Activated naive CD4-positive, alpha-beta T cell (primary cell): ENCODE measurements at regions not wholly inside any gene's neighbourhood (a gene's known extent, or its start where the extent isn't known, plus 50 kb on each side); places are given as distances from the start of the nearest gene placed in this dataset.

Source experiments
- DNase-seq, 4 experiments: peaks; one replicate each; lab custom pipeline; 2025; lab: John Stamatoyannopoulos, UW

DNA sequence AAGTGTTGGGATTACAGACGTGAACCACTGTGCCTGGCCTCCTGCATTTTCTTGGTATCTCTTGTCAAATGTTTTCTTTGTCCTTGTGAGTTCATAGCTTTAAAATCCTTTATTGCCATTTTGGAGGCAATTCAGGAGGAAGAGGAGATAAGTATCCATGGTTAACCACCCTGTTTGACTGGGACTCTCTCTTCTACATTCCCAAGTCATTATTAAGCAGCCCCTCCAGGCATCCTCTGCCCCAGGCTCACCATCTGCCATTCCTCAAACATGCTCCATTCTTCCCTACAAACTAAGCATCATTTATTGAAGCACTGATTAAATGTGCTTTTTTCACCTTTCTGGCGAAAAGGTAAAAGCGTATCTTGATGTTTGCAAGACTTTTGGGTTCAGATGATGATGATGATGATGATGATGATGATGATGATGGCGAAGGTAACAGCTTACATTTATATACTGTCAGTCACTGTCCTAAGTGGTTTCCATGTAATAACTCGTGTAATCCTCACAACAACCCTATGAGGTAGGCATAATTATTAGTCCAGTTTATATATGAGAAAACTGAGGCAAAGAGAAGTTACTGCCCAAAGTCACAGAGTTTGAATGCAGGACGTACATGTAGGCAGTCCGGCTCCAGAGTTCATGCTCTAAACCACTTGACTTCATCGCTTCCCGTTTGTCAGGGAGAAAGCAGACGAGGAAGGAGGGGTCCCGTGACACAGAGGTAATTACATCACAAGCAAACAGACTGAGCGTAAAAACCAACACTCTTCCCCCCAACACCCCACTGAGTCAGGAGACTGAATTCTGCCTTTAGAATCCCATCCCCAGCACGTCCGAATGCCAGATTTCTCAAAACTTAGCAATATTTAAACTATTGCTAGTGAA is 69.7 kb upstream of the ACKR3 start:
- DNase-seq, result no peak

- DNase-seq, result no peak
These were observed 68.6 kb upstream of the ACKR3 start for GRCh38 chr2:236501026-236501425.

GRCh38 chr2:236501531-236501930 is 68.1 kb upstream of the ACKR3 start:
- no peak for DNase-seq

DNA sequence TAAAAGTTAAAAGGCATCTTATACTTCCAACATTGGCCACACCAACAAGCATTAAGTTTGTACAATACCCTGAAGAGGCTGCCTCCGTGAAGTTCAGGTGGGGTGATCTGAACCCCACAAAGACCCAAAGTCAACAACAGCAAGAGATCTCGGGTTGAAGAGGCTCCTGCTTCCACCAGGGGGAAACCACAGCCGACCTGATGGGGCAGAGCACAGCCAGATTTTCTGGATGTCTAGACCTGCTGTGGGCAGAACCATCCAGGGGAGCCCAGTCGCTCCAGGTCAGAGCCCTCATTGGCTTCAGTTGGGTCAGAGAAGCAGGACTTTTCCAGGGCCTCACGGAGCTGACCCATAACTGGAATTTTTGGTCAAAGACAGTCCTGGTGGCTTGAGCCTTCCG is 66.5 kb upstream of the ACKR3 start:
- no peak for DNase-seq

DNA sequence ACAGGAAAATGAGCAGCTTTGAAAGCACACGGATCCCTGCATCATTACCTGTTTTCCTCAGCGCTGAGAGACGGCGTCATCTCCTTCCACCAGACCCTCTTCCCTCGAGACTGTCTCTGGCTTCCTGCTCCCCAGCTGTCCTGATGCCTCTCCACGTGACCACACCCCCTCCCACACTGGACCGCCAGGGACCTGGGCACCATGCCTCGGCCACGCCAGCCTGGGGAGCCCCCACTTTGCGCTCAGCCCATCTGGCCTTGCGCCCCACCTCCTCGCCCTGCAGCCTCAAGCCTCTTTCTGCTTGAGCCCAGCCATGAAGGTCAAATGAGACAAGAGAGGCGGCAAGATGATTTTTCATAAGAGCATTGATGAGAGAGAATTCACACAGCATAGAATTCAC is 66.0 kb upstream of the ACKR3 start:
- DNase-seq, result no peak

DNA sequence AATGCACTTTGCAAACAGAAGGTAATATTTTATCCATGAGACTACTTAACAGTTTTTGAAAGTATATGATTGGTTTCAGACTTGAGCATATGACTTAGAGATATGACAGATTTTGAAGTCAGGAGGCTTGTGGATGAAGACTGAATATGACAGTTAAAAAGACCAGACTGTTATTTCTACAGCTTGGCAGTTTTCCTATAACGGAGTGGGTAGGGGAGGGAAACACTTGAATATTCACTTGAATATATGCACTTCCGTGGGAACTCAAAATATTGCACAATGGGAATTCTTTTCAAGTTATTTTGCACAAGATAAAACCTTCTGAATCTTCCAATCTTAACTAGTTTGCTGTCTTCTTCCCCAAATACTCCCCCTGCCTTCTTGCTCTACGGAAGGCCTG is 64.6 kb upstream of the ACKR3 start:
- no peak for DNase-seq

DNA sequence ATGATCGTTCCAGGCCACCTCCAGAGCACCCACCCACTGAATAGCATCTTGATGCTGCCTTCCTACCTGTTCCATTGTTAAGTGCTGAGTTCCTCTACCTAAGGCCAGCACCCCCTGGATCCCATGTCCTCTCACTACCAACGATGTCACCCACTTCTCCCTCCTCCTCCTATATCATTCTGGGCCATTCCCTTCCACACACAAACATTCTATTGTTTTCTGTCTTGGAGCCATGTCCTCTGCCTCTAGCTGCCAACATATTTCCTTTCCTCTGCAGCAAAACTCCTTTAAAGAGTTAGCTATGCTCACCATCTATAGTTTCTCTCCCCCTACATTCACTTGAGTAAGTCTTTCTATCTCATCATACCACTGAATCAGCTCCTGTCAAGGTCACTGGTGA is 64.0 kb upstream of the ACKR3 start:
- DNase-seq, result no peak

GRCh38 chr2:236507393-236508085 is 62.1 kb upstream of the ACKR3 start:
- peak in 3 of 4 experiments; percentile 13 to 47 (median 31) for DNase-seq

DNA sequence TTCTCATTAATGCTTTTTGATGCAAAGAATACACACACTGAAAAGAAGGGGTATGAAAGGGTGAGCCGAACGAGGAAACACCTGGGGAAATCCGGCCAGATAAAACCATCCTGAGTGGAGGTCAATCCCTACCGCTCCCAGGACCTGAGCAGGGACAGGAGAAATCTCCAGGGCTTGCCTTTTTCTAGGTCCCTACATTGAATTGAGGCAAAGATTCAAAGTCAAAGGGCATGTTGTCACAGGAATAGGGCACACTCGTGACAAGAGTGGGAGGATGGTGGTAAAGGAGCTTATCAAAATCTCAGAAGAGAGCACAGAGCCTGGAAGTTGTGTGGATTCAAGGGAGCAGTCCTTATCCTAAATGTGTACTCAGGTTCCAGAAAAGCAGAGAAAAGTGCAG is 61.2 kb upstream of the ACKR3 start:
- no peak for DNase-seq

GRCh38 chr2:236510034-236510433 is 59.6 kb upstream of the ACKR3 start:
- no peak for DNase-seq

DNA sequence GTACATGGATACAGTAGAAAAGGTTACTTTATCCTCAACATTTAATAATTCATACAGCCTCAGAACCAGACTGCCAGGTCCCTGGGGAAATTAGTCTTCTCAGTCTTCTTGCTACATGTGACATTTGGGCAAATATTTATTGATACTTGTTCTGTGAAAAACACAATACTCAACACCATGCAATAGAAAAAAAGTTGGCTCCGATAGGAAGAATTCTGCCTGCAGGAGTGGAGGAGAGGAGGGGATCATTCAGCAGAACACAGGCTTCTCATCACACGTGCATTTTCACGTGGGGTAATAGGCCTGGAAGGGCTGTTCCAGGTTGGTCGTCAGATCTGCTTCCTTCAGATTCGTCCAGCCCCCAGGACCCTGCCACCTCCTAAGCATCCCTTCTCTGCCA is 58.4 kb upstream of the ACKR3 start:
- no peak for DNase-seq

- no peak for DNase-seq
These were observed 57.4 kb upstream of the ACKR3 start for GRCh38 chr2:236512267-236512666.

DNA sequence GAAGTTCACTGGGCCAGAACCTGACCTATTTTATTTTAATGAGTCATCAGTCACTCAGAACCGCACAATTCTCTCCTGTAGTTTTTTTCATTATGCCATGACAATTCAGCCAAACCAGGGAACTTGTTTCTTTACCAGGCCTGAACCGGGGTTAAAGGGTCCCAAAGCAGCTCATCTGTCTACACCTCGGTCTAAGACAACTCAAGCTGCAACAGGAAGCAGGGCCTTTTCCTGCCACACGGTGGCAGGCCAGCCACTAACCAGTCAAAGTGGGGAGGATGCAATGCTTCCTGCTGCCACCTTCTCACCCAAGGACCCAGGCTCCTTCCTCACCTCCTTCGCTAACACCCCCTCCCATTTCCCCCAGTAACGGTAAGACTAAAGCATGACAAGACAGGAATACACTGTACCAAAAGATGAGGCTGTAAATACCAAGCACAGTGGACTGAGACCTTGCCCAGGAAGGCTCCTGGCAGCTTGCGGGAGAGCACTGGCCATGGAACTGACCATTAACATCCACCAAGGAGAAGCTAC is 56.7 kb upstream of the ACKR3 start:
- peak; percentile 14 to 56 (median 32) for DNase-seq

DNA sequence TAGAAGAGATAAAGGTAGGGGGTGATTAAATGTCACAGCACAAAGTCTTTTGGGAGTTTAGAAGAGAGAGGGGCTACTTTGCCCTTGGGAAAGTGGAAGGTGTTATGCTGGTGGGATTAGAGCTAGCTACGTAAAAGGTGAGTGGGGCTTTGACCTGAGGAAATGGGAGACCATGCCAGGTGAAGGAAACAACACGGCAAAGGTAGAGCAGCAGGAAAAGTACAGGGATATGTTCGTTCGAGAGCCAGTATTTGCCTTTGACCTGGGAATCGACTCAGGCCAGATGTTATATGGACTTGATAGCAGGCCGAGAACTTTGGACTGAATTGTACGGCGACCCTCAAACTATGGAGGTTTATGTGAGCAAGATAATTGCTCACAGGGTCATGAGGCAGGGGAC is 55.7 kb upstream of the ACKR3 start:
- DNase-seq, result no peak

DNA sequence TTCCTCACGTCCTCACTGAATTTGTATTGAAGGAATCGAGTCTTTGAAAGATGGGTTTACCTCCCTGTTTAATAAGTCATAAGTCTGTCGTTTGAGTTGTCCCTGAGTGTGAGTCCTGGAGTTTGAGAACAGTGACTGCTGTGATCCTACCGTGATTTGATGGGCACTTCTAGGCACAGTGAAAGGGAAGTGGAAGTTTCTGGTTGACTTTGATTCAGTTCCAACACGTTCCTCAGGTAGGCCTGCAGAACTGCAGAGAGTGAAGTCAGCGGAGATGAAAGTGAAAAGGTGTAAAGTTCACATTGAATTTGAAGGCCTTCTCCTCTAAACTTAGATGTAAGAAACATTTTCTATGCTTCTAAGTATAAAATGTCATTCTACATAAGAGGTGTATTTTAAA is 52.9 kb upstream of the ACKR3 start:
- DNase-seq, result no peak

GRCh38 chr2:236517251-236518031 is 52.2 kb upstream of the ACKR3 start:
- no peak for DNase-seq
